Testis (tissue), 2 donors: ENCODE measurements at regions not wholly inside any gene's neighbourhood (a gene's known extent, or its start where the extent isn't known, plus 50 kb on each side); places are given as distances from the start of the nearest gene placed in this dataset.

Experiments used
- POLR2A ChIP-seq: fragments of 450-650 bp; IDR thresholded peaks from one replicate; pipeline ENCODE4 v1.6.1; 2017; ENCODE audit warnings: antibody characterized with exemption, mild to moderate bottlenecking, moderate library complexity
- TF ChIP-seq, protein P1 (sequence below), 3 experiments: fragments of 450-650 bp in 2 of 3; fragments of 200-600 bp in 1 of 3; sonication (generic) in 1 of 3; IDR thresholded peaks; one replicate each; pipeline ENCODE4 v1.5.1; 2016 to 2019; ENCODE audit warnings: antibody characterized with exemption in 3 of 3, mild to moderate bottlenecking in 2 of 3, moderate library complexity in 1 of 3

DNA sequence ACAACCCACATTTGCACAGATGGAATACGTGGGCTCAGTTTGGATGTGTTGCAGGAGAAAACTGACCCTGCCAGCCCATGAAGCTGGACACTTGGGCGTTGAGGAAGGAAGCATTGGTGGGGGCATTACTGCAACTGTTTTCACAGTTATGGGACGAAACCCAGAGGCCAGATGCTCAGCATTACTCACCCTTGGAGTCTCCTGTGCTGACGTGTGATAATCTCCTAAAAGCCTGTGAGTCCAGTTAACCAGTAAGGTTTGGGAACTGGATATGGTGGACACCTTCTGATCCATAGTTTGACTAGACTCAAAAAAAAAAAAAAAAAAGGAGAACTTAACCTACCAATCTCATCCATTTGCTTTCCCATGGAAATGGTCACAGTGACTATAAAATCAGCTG lies 52.8 kb upstream of the EGLN3 start:
- TF ChIP-seq, protein P1, sequence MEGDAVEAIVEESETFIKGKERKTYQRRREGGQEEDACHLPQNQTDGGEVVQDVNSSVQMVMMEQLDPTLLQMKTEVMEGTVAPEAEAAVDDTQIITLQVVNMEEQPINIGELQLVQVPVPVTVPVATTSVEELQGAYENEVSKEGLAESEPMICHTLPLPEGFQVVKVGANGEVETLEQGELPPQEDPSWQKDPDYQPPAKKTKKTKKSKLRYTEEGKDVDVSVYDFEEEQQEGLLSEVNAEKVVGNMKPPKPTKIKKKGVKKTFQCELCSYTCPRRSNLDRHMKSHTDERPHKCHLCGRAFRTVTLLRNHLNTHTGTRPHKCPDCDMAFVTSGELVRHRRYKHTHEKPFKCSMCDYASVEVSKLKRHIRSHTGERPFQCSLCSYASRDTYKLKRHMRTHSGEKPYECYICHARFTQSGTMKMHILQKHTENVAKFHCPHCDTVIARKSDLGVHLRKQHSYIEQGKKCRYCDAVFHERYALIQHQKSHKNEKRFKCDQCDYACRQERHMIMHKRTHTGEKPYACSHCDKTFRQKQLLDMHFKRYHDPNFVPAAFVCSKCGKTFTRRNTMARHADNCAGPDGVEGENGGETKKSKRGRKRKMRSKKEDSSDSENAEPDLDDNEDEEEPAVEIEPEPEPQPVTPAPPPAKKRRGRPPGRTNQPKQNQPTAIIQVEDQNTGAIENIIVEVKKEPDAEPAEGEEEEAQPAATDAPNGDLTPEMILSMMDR (IDR thresholded peaks at IDR 0.05) = no peak
- no peak for TF ChIP-seq POLR2A
